ENCODE measurements at regions not wholly inside any gene's neighbourhood (a gene's known extent, or its start where the extent isn't known, plus 50 kb on each side); places are given as distances from the start of the nearest gene placed in this dataset.
"Not testable (repeated sequence)": the region's sequence is repeated elsewhere in the genome, so short reads cannot be mapped to it uniquely, and the experiment has no call there.

DNA sequence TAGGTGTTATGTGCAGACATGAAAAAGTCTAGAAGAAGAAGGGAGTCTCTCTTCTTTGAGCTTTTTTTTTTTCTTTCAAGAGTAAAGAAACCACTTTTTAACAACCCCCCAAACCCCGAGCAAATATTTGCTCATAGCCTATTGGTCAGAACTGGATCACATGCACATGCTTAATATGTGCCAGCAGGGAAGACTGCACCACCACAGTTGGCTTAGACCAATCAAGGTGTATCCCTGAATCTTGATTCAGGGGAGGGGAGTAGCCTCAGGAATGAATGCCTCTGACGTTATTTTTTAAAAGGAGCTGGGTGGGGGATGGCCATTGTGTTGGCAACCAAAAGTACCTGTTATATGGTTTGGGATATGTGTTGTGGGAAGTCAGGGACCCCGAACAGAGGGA, 171.4 kb upstream of the NABP1 start:
- Histone ChIP-seq H3K9me3 (replicated peaks) (peaks cover 6% of the 10 kb centered on the region), H3K4me3 (no peak overlapping the region), H3K27ac (replicated peaks) (no peak overlapping the region), H3K4me1 (peaks cover under 1% of the 10 kb centered on the region), H3K27me3 (ENCODE audit: low read depth) (no peaks in the 10 kb centered on the region), H3K36me3 (no peaks in the 10 kb centered on the region)
- DNase-seq = no peak
- intact Hi-C loops (cut with micrococcal nuclease) = no loop called here
- TF ChIP-seq, protein P1, sequence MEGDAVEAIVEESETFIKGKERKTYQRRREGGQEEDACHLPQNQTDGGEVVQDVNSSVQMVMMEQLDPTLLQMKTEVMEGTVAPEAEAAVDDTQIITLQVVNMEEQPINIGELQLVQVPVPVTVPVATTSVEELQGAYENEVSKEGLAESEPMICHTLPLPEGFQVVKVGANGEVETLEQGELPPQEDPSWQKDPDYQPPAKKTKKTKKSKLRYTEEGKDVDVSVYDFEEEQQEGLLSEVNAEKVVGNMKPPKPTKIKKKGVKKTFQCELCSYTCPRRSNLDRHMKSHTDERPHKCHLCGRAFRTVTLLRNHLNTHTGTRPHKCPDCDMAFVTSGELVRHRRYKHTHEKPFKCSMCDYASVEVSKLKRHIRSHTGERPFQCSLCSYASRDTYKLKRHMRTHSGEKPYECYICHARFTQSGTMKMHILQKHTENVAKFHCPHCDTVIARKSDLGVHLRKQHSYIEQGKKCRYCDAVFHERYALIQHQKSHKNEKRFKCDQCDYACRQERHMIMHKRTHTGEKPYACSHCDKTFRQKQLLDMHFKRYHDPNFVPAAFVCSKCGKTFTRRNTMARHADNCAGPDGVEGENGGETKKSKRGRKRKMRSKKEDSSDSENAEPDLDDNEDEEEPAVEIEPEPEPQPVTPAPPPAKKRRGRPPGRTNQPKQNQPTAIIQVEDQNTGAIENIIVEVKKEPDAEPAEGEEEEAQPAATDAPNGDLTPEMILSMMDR (IDR thresholded peaks at IDR 0.05; ENCODE audit: borderline replicate concordance) = no peak

- H3K4me3 ChIP-seq; H3K27ac ChIP-seq (replicated peaks); H3K4me1 ChIP-seq; intact Hi-C loops (cut with micrococcal nuclease); H3K27me3 ChIP-seq (ENCODE audit: low read depth); H3K9me3 ChIP-seq (replicated peaks); DNase-seq; H3K36me3 ChIP-seq: not testable (repeated sequence)
Measured at GRCh38 chr2:191507252-191507853, 170.6 kb upstream of the NABP1 start.

DNA sequence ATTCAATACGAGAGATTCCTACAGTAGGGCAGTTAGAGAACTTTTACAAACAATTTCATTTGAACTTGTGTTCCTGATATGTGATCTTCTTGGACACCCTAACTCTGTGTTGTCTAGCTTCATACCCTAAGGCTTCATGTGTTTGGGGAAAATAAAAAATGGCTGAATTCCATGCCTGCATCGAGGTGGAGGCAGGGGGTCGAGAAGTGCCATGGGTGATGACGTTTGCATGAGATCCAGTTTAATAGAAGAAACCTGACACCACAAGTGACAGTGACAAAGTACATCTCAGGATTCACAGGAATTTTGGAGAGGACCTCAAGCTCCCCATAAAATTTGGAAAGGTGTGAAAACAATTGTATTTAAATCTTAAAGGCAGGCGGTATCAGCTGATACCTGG, 169.2 kb upstream of the NABP1 start:
- H3K36me3 ChIP-seq = no peaks in the 10 kb centered on the region
- intact Hi-C loops (cut with micrococcal nuclease) = no loop called here
- peaks cover 6% of the 10 kb centered on the region for H3K9me3 ChIP-seq (replicated peaks)
- H3K4me3 ChIP-seq = no peak overlapping the region
- no peak overlapping the region for H3K27ac ChIP-seq (replicated peaks)
- H3K4me1 ChIP-seq = no peaks in the 10 kb centered on the region
- DNase-seq = no peak
- TF ChIP-seq, protein P1 (IDR thresholded peaks at IDR 0.05; ENCODE audit: borderline replicate concordance) = no peak
- no peaks in the 10 kb centered on the region for H3K27me3 ChIP-seq (ENCODE audit: low read depth)

DNA sequence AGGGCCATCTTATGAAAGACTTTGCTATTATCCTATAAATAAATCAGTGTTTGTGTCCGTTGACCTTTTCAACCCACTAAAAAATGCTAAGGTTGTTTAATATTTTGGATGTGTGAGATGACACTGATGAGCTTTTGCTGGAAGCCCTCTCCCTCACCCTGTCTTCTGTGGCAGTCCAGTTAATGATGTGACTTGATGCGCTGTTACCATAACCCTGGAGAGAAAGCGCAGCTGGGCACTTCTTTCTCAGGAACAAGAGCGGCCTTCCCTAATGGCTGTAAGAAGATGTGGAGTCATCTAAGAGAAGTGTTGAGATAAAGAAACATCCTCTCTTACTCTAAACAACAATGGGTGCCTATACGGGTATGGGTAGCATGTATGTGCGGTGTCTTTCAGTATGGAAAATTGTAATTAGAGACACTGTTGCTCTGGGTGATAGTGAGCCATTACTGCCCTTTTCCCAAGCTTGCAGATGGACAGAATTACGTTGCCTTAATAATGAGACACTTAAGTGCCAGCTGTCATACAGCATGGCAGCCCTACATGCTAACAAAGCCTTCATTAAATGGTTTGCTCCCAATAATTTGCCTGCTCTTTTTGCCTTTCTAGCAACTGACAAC, 165.6 kb upstream of the NABP1 start:
- Histone ChIP-seq H3K9me3 (replicated peaks) (peaks cover 6% of the 10 kb centered on the region), H3K4me1 (peaks cover 8% of the 10 kb centered on the region), H3K27ac (replicated peaks) (no peak overlapping the region), H3K27me3 (ENCODE audit: low read depth) (no peaks in the 10 kb centered on the region), H3K36me3 (no peaks in the 10 kb centered on the region), H3K4me3 (no peak overlapping the region)
- TF ChIP-seq, protein P1 (IDR thresholded peaks at IDR 0.05; ENCODE audit: borderline replicate concordance) = no peak
- DNase-seq = no peak
- intact Hi-C loops (cut with micrococcal nuclease) = no loop called here

- DNase-seq = no peak
- intact Hi-C loops (cut with micrococcal nuclease) = no loop called here
- Histone ChIP-seq H3K4me1 (peaks cover 8% of the 10 kb centered on the region), H3K9me3 (replicated peaks) (peaks cover under 1% of the 10 kb centered on the region), H3K27ac (replicated peaks) (no peak overlapping the region), H3K4me3 (no peak overlapping the region), H3K36me3 (no peaks in the 10 kb centered on the region), H3K27me3 (ENCODE audit: low read depth) (no peaks in the 10 kb centered on the region)
- TF ChIP-seq, protein P1 (IDR thresholded peaks at IDR 0.05; ENCODE audit: borderline replicate concordance) = no peak
Measured at GRCh38 chr2:191512874-191513273, 165.1 kb upstream of the NABP1 start.

DNA sequence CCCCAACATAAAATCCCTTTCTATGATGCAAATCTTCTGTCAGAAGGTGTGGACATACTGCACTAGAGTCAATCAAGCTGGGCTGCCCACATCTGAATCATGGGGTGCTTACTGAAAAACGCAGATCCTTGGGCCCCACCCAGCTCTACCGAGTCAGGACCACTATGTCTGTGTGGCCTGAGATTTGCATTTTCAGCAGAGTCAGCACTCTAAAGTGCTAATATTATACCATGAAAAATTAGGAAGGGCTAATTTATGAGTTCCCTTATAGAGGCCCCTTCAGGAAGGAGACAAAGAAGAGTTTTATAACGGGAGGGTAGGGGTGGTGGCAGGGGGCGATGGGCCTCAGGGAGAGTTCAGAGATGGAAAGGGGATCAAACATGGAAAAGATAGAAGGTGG, 163.3 kb upstream of the NABP1 start:
- TF ChIP-seq, protein P1 (IDR thresholded peaks at IDR 0.05; ENCODE audit: borderline replicate concordance) = no peak
- no peaks in the 10 kb centered on the region for H3K9me3 ChIP-seq (replicated peaks)
- no peaks in the 10 kb centered on the region for H3K36me3 ChIP-seq
- no peak overlapping the region for H3K4me3 ChIP-seq
- H3K4me1 ChIP-seq = peaks cover 8% of the 10 kb centered on the region
- no peaks in the 10 kb centered on the region for H3K27me3 ChIP-seq (ENCODE audit: low read depth)
- H3K27ac ChIP-seq (replicated peaks) = no peak overlapping the region
- no peak for DNase-seq
- intact Hi-C loops (cut with micrococcal nuclease) = no loop called here
